SK-N-SH (cell line): ENCODE measurements at regions not wholly inside any gene's neighbourhood (a gene's known extent, or its start where the extent isn't known, plus 50 kb on each side); places are given as distances from the start of the nearest gene placed in this dataset.
"Not testable (repeated sequence)": the region's sequence is repeated elsewhere in the genome, so short reads cannot be mapped to it uniquely, and the experiment has no call there.

Experiments used
- ELF1 ChIP-seq: IDR thresholded peaks from 2 replicates; pipeline ENCODE4 v1.4.0; 2012
- EP300 ChIP-seq, 2 experiments: IDR thresholded peaks; 2 replicates each; pipeline versions ENCODE4 v1.4.0 to v1.6.1; 2012; ENCODE audit warnings: borderline replicate concordance in 1 of 2, low read depth in 1 of 2, low read length in 1 of 2
- JUND ChIP-seq: IDR thresholded peaks from 2 replicates; pipeline ENCODE4 v1.4.0; 2012
- MXI1 ChIP-seq: IDR thresholded peaks from 2 replicates; pipeline ENCODE4 v1.6.1; 2012; ENCODE audit warnings: mild to moderate bottlenecking, low read depth, low read length, improper control_type of control experiment
- POLR2AphosphoS5 ChIP-seq: IDR thresholded peaks from 2 replicates; pipeline ENCODE4 v1.6.1; 2012; ENCODE audit warnings: low read depth, low read length
- SIN3A ChIP-seq: IDR thresholded peaks from 2 replicates; pipeline ENCODE4 v1.6.1; 2012; ENCODE audit warnings: low read depth, mild to moderate bottlenecking, low read length, moderate library complexity, borderline replicate concordance
- YY1 ChIP-seq: IDR thresholded peaks from 2 replicates; pipeline ENCODE4 v1.4.0; 2012; ENCODE audit warnings: low read depth, mild to moderate bottlenecking
- TF ChIP-seq, protein P1 (sequence below): fragments of 200-600 bp; sonication (generic); IDR thresholded peaks from 2 replicates; pipeline ENCODE4 v1.6.1; 2017; ENCODE audit warnings: antibody characterized with exemption, mild to moderate bottlenecking, moderate library complexity
- TF ChIP-seq, protein P2 (sequence below): IDR thresholded peaks from 2 replicates; pipeline ENCODE4 v1.4.0; 2012; ENCODE audit warnings: low read depth
- TF ChIP-seq, protein P3 (sequence below): IDR thresholded peaks from 2 replicates; pipeline ENCODE4 v1.6.1; 2012; ENCODE audit warnings: mild to moderate bottlenecking, low read depth, low read length, moderate library complexity
- TF ChIP-seq, protein P4 (sequence below): IDR thresholded peaks from 2 replicates; pipeline ENCODE4 v1.4.0; 2012; ENCODE audit warnings: low read depth, borderline replicate concordance

DNA sequence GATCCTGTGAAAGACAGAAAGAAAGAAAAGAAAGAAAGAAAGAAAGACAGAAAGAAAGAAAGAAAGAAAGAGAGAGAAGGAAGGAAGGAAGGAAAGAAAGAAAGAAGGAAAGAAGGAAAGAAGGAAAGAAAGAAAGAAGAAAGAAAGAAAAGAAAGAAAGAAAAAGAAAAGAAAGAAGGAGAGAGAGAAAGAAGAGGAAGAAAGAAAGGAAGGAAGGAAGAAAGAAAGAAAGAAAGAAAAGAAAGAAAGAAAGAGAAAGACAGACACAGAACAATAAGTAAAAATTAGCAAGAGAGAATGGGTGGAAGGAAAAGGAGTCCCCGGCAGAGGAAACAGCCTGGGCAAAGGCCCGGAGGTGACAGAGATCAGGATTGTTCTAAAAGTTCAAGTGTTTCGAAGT, 183.4 kb downstream of the MIAT start:
- TF ChIP-seq YY1; MXI1; SIN3A; EP300 (IDR thresholded peaks at IDR 0.05; ENCODE audit: borderline replicate concordance in 1 of 2, low read depth in 1 of 2, low read length in 1 of 2); POLR2AphosphoS5; JUND; ELF1: not testable (repeated sequence)
- TF ChIP-seq, protein P1, sequence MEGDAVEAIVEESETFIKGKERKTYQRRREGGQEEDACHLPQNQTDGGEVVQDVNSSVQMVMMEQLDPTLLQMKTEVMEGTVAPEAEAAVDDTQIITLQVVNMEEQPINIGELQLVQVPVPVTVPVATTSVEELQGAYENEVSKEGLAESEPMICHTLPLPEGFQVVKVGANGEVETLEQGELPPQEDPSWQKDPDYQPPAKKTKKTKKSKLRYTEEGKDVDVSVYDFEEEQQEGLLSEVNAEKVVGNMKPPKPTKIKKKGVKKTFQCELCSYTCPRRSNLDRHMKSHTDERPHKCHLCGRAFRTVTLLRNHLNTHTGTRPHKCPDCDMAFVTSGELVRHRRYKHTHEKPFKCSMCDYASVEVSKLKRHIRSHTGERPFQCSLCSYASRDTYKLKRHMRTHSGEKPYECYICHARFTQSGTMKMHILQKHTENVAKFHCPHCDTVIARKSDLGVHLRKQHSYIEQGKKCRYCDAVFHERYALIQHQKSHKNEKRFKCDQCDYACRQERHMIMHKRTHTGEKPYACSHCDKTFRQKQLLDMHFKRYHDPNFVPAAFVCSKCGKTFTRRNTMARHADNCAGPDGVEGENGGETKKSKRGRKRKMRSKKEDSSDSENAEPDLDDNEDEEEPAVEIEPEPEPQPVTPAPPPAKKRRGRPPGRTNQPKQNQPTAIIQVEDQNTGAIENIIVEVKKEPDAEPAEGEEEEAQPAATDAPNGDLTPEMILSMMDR = not testable (repeated sequence)
- TF ChIP-seq, protein P2, sequence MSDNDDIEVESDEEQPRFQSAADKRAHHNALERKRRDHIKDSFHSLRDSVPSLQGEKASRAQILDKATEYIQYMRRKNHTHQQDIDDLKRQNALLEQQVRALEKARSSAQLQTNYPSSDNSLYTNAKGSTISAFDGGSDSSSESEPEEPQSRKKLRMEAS = not testable (repeated sequence)
- TF ChIP-seq, protein P3, sequence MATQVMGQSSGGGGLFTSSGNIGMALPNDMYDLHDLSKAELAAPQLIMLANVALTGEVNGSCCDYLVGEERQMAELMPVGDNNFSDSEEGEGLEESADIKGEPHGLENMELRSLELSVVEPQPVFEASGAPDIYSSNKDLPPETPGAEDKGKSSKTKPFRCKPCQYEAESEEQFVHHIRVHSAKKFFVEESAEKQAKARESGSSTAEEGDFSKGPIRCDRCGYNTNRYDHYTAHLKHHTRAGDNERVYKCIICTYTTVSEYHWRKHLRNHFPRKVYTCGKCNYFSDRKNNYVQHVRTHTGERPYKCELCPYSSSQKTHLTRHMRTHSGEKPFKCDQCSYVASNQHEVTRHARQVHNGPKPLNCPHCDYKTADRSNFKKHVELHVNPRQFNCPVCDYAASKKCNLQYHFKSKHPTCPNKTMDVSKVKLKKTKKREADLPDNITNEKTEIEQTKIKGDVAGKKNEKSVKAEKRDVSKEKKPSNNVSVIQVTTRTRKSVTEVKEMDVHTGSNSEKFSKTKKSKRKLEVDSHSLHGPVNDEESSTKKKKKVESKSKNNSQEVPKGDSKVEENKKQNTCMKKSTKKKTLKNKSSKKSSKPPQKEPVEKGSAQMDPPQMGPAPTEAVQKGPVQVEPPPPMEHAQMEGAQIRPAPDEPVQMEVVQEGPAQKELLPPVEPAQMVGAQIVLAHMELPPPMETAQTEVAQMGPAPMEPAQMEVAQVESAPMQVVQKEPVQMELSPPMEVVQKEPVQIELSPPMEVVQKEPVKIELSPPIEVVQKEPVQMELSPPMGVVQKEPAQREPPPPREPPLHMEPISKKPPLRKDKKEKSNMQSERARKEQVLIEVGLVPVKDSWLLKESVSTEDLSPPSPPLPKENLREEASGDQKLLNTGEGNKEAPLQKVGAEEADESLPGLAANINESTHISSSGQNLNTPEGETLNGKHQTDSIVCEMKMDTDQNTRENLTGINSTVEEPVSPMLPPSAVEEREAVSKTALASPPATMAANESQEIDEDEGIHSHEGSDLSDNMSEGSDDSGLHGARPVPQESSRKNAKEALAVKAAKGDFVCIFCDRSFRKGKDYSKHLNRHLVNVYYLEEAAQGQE = not testable (repeated sequence)
- TF ChIP-seq, protein P4, sequence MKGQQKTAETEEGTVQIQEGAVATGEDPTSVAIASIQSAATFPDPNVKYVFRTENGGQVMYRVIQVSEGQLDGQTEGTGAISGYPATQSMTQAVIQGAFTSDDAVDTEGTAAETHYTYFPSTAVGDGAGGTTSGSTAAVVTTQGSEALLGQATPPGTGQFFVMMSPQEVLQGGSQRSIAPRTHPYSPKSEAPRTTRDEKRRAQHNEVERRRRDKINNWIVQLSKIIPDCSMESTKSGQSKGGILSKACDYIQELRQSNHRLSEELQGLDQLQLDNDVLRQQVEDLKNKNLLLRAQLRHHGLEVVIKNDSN = not testable (repeated sequence)
